ENCODE measurements at regions not wholly inside any gene's neighbourhood (a gene's known extent, or its start where the extent isn't known, plus 50 kb on each side); places are given as distances from the start of the nearest gene placed in this dataset.
A peak's percentile ranks its signal among the peaks of the same experiment; 100 is the strongest.

GRCh38 chr2:180734382-180734781, 246.0 kb upstream of the UBE2E3 start:
- no peak for DNase-seq

GRCh38 chr2:180733330-180733729, 247.1 kb upstream of the UBE2E3 start:
- no peak for DNase-seq

- DNase-seq, result no peak
Measured at GRCh38 chr2:180732337-180732736, 248.1 kb upstream of the UBE2E3 start.

GRCh38 chr2:180730976-180731375, 249.4 kb upstream of the UBE2E3 start:
- DNase-seq, result no peak

GRCh38 chr2:180728928-180729559, 251.4 kb upstream of the UBE2E3 start:
- no peak for DNase-seq

GRCh38 chr2:180723712-180724111, 256.7 kb upstream of the UBE2E3 start:
- DNase-seq, result no peak

GRCh38 chr2:180722551-180723239, 257.7 kb upstream of the UBE2E3 start:
- no peak for DNase-seq

- DNase-seq, result no peak
Measured at GRCh38 chr2:180720829-180721228, 259.6 kb upstream of the UBE2E3 start.

- no peak for DNase-seq
Measured at GRCh38 chr2:180717588-180717987, 262.8 kb upstream of the UBE2E3 start.

- no peak for DNase-seq
Measured at GRCh38 chr2:180716186-180717180, 263.9 kb upstream of the UBE2E3 start.

GRCh38 chr2:180715044-180715443, 265.4 kb upstream of the UBE2E3 start:
- DNase-seq, result peak; percentile 70

- DNase-seq, result no peak
Measured at GRCh38 chr2:180709392-180710145, 270.8 kb upstream of the UBE2E3 start.

- peak; percentile 37 for DNase-seq
Measured at GRCh38 chr2:180707884-180708205, 272.6 kb upstream of the UBE2E3 start.

GRCh38 chr2:180707175-180707883, 273.1 kb upstream of the UBE2E3 start:
- DNase-seq, result no peak

GRCh38 chr2:180706694-180707093, 273.7 kb upstream of the UBE2E3 start:
- DNase-seq, result no peak

GRCh38 chr2:180705551-180705950, 274.9 kb upstream of the UBE2E3 start:
- no peak for DNase-seq

GRCh38 chr2:180705122-180705521, 275.3 kb upstream of the UBE2E3 start:
- DNase-seq, result no peak

GRCh38 chr2:180699657-180700361, 280.6 kb upstream of the UBE2E3 start:
- DNase-seq, result no peak

- no peak for DNase-seq
Measured at GRCh38 chr2:180698668-180699067, 281.7 kb upstream of the UBE2E3 start.

- DNase-seq, result peak; percentile 78
Measured at GRCh38 chr2:180695586-180696401, 284.6 kb upstream of the UBE2E3 start.
